ENCODE measurements at regions not wholly inside any gene's neighbourhood (a gene's known extent, or its start where the extent isn't known, plus 50 kb on each side); places are given as distances from the start of the nearest gene placed in this dataset.

- H3K4me3 ChIP-seq, result no peak overlapping the region
- DNase-seq, result no peak
- WGBS, 5 donors, result 67 to 88% (median 72%) methylated on average over 2 of the region's 2 CpGs
- H3K9me3 ChIP-seq, result no peaks in the 10 kb centered on the region
- intact Hi-C loops (cut with DNase I; ENCODE audit: low total_unique reads), result no loop called here
- H3K36me3 ChIP-seq, result no peaks in the 10 kb centered on the region
- no peak for TF ChIP-seq CTCF (IDR thresholded peaks at IDR 0.05 in 8 of 11, conservative IDR thresholded peaks at IDR 0.05 in 3 of 11)
- TF ChIP-seq POLR2A (IDR thresholded peaks at IDR 0.05), result no peak
- TF ChIP-seq POLR2AphosphoS5 (IDR thresholded peaks at IDR 0.05), result no peak
- H3K27me3 ChIP-seq (replicated peaks in 1 of 7), result no peaks in the 10 kb centered on the region
- no peak overlapping the region for H3K27ac ChIP-seq
- peaks cover 0 to 11% (median 0%) of the 10 kb centered on the region in 6 donors for H3K4me1 ChIP-seq
Measured at GRCh38 chr3:178174201-178174915, 361.9 kb upstream of the KCNMB2 start.

- intact Hi-C loops (cut with DNase I; ENCODE audit: low total_unique reads), result no loop called here
- DNase-seq, result no peak
- H3K27ac ChIP-seq, result no peak overlapping the region
- TF ChIP-seq CTCF (IDR thresholded peaks at IDR 0.05 in 8 of 11, conservative IDR thresholded peaks at IDR 0.05 in 3 of 11) (no peak), POLR2AphosphoS5 (IDR thresholded peaks at IDR 0.05) (no peak), POLR2A (IDR thresholded peaks at IDR 0.05) (no peak)
- H3K4me3 ChIP-seq, result no peak overlapping the region
- H3K4me1 ChIP-seq, result no peaks in the 10 kb centered on the region
- H3K9me3 ChIP-seq, result no peaks in the 10 kb centered on the region
- 89 to 97% (median 89%) methylated on average over 1 of the region's 1 CpG for WGBS, 5 donors
- H3K36me3 ChIP-seq, result no peaks in the 10 kb centered on the region
- no peaks in the 10 kb centered on the region for H3K27me3 ChIP-seq (replicated peaks in 1 of 7)
Measured at GRCh38 chr3:178181088-178181487, 355.1 kb upstream of the KCNMB2 start.

- no peak for DNase-seq
- H3K36me3 ChIP-seq, result no peaks in the 10 kb centered on the region
- H3K27me3 ChIP-seq (replicated peaks in 1 of 7), result no peaks in the 10 kb centered on the region
- WGBS, 5 donors, result 86 to 94% (median 89%) methylated on average over 4 of the region's 4 CpGs
- no peak overlapping the region for H3K27ac ChIP-seq
- H3K9me3 ChIP-seq, result no peaks in the 10 kb centered on the region
- H3K4me1 ChIP-seq, result no peaks in the 10 kb centered on the region
- H3K4me3 ChIP-seq, result no peak overlapping the region
- intact Hi-C loops (cut with DNase I; ENCODE audit: low total_unique reads), result no loop called here
- TF ChIP-seq POLR2A (IDR thresholded peaks at IDR 0.05), result no peak
- no peak for TF ChIP-seq CTCF (IDR thresholded peaks at IDR 0.05 in 8 of 11, conservative IDR thresholded peaks at IDR 0.05 in 3 of 11)
- TF ChIP-seq POLR2AphosphoS5 (IDR thresholded peaks at IDR 0.05), result no peak
Measured at GRCh38 chr3:178181784-178182183, 354.5 kb upstream of the KCNMB2 start.

GRCh38 chr3:178182337-178182779 is 353.9 kb upstream of the KCNMB2 start:
- H3K9me3 ChIP-seq, result no peaks in the 10 kb centered on the region
- peak; percentile 63 for DNase-seq
- 67 to 87% (median 78%) methylated on average over 5 of the region's 5 CpGs for WGBS, 5 donors
- no peaks in the 10 kb centered on the region for H3K27me3 ChIP-seq (replicated peaks in 1 of 7)
- H3K4me1 ChIP-seq, result no peaks in the 10 kb centered on the region
- TF ChIP-seq POLR2A (IDR thresholded peaks at IDR 0.05) (no peak), CTCF (IDR thresholded peaks at IDR 0.05 in 8 of 11, conservative IDR thresholded peaks at IDR 0.05 in 3 of 11) (no peak)
- no peak overlapping the region for H3K4me3 ChIP-seq
- no peaks in the 10 kb centered on the region for H3K36me3 ChIP-seq
- intact Hi-C loops (cut with DNase I; ENCODE audit: low total_unique reads), result no loop called here
- H3K27ac ChIP-seq, result no peak overlapping the region

Data from spleen (tissue), 11 donors.